SHP77 treated with DMSO at 0.1 percent for 48 hours (cell line): ENCODE measurements at regions not wholly inside any gene's neighbourhood (a gene's known extent, or its start where the extent isn't known, plus 50 kb on each side); places are given as distances from the start of the nearest gene placed in this dataset.
A peak's percentile ranks its signal among the peaks of the same experiment; 100 is the strongest.
"Not testable (repeated sequence)": the region's sequence is repeated elsewhere in the genome, so short reads cannot be mapped to it uniquely, and the experiment has no call there.

ENCODE experiments used
- DNase-seq: peaks from one replicate; lab custom pipeline; 2025; lab: John Stamatoyannopoulos, UW

DNA sequence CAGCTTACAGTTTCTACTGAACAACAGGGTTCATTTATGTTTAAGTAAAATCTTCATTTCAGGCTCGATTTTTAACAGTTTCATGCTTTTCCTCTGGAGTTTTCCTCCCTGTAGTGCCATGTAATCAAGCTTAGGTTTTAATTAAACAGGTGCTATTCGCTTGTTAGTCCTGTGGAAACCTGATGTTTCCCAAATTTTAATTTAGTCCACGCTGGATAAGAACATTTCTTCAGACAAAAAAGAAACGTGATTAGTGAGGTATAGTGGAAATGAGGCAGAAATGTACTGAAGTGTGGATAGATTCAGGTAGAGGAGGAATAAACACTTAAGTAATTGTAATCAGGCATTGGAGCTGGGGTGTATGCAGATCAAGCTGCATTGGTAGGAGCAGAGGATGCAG lies 1217.5 kb downstream of the AACS start:
- no peak for DNase-seq

DNA sequence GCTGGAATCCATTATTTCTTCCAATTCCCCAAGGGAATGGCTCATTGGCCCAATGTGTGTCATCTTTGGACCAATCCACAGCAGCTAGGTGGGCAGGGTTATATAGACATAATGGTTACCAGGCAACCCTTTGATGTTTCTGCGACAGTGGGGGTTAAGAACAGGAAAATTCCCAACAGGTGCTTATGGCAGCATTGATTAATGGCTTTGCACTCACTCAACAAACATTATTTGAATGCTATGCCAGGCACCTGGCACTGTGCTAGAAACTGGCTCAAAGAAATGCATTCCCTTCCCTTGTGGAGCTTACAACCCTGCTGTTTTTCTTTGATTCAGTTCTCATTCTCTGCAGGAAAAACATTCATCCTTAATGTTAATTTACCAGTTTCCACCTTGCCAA lies 1221.0 kb downstream of the AACS start:
- peak; percentile 84 for DNase-seq

DNA sequence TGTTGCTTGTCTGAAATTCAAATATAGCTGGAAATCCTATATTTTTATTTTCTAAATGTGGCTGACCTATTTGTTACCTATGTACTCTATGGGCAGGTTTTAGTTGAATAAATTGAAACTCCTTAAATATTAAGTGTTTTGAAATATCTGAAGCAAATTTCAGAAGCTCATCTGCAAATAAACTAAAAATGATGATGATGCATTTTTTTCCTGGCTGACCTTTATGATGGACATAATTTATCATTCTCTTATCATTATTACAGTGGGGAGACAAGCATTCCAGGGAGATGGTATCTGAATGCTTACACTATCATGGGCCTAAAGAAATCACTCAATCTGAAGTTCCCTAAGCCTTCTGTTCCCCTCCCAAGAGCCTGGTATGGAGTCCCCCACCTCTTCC lies 1225.2 kb downstream of the AACS start:
- no peak for DNase-seq

DNA sequence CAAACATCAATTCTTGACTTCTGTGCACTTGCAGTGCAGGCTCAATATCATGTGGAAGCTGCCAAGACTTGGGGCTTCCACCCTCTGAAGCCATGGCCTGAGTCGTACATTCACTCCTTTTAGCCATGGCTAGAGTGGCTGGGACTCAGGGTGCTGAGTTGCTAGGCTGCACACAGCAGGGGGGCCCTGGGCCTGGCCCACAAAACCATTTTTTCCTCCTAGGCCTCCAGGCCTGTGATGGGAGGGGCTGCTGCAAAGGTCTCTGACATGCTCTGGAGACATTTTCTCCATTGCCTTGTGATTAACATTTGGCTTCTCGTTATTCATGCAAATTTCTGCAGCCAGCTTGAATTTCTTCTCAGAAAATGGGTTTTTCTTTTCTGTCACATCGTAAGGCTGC lies 1226.8 kb downstream of the AACS start:
- DNase-seq: not testable (repeated sequence)

DNA sequence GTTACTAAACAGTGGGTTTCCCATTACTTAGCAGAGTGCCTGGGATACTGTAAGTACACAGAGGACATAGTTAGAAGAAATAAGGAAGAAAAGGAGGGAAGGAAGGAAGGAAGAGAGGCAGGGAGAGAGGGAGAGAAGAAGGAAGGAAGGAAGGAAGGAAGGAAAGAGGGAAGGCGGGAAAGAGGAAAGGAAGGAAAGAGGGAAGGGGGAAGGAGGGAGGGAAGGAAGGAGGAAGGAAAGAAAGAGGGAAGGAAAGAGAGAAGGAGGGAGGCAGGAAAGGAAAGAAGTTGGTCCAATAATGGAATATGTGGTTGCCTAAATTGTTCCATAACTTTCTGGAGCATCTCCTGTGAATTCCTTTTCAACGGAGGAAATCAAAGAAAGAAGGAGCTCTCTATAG lies 1230.4 kb downstream of the AACS start:
- no peak for DNase-seq

DNA sequence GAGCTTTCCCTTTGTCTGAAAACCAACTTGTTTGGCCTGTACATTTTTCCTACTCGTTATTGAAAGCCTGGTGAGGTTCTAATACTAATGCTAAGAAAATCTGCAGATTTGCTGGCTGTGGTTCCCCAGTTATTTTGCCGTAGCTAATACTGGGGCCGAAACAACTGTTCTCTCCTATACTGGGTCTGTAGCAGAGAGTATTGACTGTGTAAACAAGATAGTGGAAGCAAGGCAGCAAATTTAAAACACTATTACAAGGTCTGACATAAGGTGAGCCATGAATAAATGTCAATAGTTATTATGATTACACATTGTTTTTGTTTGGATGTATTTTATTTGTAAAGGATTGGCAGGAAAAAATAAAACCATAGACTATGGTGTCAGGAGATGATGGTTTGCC lies 1244.0 kb downstream of the AACS start:
- no peak for DNase-seq

DNA sequence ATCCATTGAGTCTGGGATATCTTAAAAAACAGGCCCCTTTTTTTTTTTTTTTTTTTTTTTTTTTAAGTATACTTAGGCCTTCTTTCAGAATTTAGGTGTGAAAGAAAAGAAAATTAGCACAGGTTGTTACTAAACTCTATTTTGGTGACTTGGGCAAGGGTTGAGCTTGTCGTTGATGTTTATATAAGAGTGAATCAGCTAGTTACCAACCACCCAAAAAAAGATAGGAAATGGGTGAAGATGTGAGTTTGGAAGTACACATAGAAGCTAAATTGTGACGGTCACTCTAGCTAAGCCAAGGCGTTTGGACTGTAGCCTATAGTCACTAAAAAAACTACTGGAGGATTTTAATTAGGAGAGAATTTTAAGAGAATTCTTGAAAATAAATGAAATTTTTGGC lies 1247.2 kb downstream of the AACS start:
- DNase-seq: no peak

DNA sequence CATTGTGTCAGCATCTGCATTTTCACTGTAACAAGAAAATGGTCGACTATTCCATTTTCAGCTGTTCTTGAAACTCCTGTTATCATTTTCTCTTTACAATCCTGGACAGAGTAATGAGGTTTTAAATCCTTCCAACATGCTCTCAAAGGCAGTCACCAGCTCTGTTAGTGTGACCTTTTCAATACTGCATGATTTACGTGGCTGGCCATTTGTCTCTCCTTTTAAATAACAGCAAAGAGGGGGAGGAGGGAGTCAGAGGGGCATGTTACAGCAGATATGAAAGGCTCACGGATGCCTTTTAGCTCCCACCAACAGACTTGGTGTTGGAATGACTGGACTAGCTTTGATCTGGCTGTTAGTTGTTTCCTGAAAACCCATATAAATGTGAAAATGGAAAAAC lies 1251.2 kb downstream of the AACS start:
- DNase-seq: no peak

DNA sequence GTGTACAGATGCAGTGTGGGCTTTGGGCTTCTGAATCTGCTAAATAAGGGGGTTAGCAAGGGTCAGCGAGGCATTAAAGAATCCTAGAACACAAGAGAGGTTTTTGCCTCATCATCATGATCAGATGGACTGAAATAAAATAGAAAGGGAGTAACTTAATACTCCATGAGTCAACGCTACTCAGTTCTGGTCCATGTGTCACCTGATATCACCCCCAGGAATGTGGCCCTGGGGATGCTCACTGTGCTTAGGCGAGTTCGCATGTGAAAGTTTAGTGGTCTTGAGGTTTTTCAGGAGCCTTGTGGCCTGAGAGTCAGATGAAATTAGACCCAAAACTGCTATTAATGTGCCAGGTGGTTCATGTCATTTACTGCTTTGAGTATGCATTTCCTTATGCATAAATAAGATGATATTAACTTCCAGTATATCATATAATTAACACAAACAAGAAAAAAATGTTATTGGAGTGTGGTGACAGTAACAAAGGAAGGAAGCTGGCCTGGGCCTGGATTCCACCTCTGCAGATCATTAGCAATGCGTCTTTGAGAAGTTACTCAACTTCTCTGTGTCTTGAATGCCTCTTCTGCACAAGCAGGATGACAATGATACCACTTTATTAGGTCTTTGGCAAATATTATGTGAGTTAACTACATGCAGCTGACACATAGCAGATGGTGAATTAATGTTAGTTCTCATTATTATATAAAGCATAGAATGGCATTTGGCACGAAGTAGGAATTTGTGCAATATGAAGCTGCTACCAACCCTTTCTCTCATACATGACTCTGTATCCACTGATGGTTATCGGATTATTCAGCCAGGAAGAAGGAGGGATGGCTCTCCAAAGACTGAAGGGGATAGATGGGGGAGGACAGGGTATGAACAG lies 1272.6 kb downstream of the AACS start:
- DNase-seq: no peak

DNA sequence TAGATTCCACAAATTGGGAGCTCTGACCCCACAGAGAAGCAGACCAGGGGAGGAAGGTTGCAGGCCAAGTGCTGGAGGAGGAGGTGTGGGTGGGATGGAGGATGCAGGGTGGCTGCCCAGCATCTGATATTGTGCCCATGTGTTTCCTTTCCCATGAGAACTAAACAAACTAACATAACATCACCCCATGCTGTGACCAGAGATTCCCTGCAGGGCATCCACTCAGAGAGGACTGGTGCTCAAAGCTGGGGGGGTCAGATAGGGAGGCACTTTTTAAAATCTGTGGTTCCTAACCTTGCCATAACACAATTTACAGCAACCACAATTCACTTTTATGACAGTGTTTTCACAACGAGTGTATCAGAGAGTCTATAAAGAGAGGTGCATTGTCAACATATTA lies 1277.6 kb downstream of the AACS start:
- DNase-seq: no peak

DNA sequence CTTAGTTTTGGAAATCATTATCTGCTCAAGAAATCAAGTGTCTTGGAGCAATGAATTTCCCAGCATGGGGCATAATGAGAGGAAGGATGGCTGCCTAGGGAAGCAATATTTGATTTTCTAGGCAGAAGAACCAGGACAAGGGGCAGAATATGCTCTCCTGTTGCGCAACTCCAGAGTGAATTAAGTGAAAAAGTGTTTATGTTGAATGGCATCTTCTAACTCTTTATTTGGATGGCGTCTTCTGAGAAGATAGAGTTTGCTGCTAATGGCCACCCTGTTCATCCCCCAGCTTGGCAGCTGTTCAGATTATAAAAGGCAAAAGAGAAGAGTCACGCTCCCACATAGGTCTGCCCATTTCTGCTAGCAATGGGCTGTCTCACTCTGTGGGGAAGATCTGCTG lies 1278.1 kb downstream of the AACS start:
- DNase-seq: no peak

DNA sequence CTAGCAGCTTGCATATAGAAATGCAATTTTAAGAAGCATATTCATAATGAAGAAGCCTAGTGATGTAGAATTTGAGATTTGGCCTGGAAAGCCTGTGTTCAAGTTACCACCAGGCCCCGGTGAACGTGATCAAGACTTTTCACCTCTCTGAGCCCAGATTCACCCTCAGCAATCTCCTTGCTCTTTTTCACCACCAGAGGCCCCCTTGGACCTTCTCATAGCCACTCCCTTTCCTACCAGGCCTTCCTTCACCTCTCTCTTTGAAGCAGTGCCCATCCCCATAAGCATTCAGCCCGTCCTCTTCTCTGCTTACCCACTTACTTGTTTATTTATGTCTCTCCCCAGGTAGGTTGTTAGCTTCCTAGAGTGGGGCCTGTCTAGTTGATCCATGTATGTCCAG lies 1280.9 kb downstream of the AACS start:
- DNase-seq: no peak

DNA sequence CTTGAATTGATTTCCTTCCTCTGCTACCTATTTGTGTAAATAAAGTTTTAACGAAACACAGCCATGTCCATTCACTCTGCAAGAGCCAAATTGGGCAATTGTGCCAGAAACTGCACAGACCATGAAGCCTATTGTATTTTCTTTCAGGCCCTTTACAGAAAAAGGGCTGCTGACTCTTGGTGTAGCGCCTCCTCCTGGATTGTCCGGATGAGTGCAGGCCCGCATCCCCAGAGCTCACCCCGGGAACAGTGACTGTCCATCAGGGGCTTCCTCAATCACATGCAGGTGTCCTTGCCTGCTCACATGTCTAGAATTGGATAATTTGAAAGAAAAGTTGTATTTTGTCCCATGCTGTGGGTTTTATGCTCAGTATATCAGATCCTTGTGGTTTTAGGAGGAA lies 1282.2 kb downstream of the AACS start:
- no peak for DNase-seq

DNA sequence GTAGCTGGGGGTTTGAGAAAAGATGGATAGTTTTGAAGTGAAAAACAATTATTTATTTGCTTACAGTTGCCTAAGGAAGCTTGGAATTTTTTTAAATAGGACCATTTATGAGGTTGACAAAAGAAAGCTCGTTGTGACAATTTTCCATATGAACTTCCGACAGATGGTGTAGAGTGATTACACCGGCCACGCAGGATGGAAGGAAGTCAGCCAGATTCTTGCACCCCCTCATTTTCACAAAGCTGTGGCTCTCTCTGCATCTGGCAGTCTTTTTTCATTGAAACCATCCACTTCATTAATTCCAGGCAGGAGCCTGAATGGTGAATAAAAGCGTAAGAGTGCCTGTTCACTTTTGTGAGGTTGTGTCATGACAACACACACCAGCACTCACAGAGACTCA lies 1284.1 kb downstream of the AACS start:
- DNase-seq: no peak

DNA sequence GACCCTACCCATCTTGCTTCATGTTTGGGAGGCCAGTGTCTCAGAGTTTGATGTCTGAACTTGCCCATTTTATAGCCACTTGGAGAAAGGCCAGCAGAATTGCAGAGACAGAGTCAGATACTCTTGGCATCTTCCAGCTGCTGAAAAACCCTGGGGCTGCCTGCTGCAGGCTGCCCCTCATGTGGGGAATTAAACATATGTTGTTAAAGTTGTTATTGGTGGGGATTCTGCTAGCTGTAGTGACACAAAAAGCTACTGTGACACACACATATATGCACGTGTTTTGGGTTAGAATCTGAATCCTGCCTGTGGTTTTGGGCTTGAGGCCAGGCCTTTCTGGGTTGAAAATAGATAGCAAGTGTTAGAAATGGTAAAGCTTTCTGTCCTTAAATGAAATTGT lies 1288.4 kb downstream of the AACS start:
- no peak for DNase-seq

DNA sequence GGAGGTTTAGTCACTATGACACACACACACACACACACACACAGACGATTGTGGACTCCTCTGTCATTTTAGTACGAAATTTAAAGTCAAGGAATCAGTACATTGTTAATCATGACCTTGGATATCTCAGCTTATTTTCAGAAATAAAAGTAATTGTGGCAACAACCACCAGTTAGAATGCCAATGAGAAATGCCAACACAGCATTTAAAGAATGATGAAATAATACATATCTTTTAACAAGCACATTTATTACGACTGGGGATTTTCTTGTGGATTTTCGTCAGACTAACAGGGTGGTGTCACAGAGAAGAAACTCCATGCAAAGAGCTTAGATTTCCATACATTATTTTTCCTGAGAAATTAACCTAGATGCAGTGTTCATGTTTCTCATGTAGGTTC lies 1289.4 kb downstream of the AACS start:
- DNase-seq: no peak

DNA sequence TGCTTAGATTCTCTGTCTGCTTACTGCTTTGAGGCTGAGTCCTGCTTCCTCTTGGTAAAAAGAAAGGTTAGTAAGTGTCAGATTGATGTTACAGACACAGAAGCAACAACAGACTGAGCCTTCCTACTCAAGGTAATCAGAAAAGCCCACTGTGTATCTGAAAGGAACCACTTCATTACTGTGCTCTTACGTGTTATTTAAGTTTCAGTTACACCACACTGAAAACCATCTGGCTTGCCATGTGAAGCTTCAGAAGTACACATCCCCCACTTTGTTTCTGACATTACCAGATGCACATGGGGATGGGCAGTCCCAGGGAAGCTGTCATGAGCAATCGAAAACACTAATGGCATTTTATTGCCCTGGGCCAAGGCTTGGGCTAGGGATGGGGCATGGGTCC lies 1290.1 kb downstream of the AACS start:
- no peak for DNase-seq

DNA sequence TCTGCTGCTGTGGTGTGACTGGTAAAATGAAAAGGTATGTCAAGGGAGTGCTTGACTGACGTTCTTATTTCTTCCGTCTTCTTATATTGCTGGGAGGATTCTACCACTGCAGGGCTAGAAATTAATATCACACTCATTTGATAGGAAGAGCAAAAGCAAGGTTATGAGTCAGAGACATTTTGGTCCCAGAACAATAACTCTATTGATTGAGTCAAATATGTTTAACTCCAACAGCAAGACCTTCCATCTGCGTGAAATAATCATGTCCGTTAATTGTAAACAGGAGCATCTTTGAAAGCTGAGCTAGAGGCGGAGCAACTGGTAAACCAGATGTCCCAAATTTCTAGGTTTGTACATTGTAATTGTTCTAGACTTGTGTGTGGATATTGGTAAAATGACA lies 1293.6 kb downstream of the AACS start:
- DNase-seq: no peak

DNA sequence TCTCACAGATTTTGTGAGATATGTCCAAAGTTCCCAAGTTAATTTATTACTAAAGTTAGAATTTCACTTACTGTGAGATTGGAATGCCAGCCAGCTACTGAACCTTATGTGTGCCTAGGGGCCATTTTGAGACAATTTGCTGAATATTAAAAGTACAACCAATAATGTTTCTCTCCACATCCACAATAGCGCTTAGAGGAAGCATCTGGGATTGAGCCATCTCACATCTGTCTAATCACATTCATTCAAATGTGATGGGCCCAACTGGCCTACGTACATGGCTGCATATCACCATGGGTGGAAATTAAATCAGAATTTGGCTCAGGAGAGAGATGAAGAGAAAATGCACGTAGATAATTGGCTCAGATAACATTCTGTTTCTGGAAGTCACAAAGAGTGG lies 1294.0 kb downstream of the AACS start:
- DNase-seq: no peak

DNA sequence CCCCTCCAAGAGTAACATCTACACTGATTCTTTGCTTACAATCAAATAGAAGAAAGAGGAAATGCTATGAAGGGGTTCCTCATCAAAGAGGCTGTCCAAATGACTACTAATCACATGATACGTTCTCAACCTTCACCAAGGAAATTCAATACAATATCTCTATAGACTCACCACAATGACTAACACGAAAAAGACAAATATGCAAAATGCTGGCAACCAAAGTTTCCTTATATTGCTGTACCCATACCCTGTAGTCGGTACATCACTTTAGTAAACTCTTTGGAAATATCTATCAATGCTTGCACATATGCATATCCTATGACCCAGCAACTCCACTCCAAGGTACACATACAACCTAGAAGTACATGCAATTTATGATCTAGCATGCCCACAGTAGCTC lies 1296.6 kb downstream of the AACS start:
- DNase-seq: no peak

DNA sequence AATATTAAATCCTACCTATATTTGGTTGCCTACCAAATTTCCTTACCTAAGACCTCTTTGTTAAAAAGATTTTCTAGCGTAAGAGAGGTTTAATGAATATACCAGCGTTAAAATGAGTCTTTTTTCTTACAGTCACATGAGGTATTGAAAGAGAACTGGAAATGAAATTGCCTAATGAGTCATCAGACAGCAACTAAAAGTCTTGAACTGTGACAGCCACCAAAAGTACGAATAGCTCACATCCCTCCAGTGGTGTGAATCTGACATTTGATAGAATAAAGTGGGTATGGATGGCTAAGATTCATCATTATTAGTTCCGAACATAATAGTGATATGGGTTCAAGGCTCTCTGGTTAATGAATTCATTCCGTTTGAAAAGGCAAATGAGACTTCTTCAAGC lies 1297.3 kb downstream of the AACS start:
- DNase-seq: no peak

DNA sequence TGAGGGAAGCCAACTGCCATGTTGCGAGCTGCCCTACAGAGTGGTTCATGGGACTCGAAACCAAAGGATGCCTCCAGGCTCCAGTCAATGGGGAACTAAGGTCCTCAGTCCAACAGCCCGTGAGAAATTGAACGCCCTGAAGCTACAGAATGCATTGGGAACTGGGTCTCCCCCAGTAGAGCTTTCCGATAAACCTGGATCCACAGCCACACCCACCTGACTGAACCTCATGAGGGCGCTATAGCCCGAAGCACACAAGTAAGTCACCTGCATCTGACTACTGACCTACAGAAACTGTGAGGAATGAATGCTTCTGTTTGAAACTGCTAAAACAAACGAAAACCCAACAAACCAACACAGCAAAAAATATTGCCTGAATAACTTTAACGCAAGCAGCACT lies 1297.7 kb downstream of the AACS start:
- no peak for DNase-seq

DNA sequence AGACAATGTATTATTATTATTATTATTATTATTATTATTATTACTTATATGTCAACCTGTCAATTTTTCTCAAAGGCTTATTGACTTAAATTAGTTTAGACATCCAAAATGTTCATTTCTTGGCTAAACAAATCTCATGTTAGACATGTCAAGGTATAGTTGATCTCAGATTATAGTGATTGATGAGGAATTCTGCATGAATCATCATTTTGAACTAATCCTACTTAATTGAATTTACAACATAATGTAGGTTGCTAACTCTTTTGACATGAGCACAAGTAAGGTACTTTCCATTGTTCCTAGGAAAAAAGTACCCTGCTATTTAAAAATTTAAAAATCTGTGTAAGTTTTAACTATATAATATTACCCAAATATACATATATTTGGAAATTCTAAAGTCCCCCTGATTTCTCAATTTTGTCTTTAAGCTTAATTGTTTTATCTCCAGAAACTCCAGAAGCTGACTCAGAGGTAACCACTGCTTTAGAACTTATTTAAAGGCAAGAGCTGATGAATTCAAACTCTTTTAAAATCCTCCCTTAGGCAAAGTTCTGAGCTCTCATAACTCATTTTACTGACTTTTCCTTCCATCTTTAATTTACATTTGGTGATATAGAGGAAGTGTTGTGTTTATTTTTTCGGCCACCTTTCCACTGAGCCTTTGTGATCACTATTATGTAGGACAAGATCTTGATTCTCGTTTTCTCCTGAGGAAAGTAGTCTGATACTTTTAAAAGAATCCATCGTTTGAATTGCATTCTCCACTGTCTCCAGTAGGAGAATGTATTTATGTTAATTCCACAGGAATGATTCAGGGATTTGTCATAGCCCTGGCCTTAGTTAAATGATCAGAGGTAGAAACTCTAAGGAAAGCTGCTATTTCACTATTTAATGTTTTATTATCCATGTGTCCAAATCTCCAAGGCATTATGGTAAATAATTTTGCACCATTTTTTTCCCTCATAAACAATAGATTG lies 1304.5 kb downstream of the AACS start:
- no peak for DNase-seq
